Astrocyte of the spinal cord (primary cell): ENCODE measurements at regions not wholly inside any gene's neighbourhood (a gene's known extent, or its start where the extent isn't known, plus 50 kb on each side); places are given as distances from the start of the nearest gene placed in this dataset.

Experiments used
- DNase-seq: peaks from one replicate; pipeline ENCODE4 v3.0.0; 2011; ENCODE audit warnings: low read depth, low spot score
- H3K4me3 ChIP-seq: 2 replicates; pipeline ENCODE4 v1.5.1; 2011; ENCODE audit warnings: low read depth, mild to moderate bottlenecking, low read length, moderate library complexity
- CTCF ChIP-seq: IDR thresholded peaks from 2 replicates; pipeline ENCODE4 v1.5.1; 2012; ENCODE audit warnings: low read depth, mild to moderate bottlenecking, low read length, inconsistent platforms
- in situ Hi-C: cut with HindIII; loops from 2 replicates; pipeline ENCODE4 v1.10.0; 2017; ENCODE audit warnings: low sequenced_read_pairs

- no peak for TF ChIP-seq CTCF
- no peak overlapping the region for H3K4me3 ChIP-seq
- in situ Hi-C loops, result no loop called here
- peak; percentile 65 for DNase-seq
Observed at GRCh38 chr6:101296169-101296960, 97.1 kb upstream of the GRIK2 start.

- no peak for TF ChIP-seq CTCF
- no peak for DNase-seq
- H3K4me3 ChIP-seq, result no peak overlapping the region
- in situ Hi-C loops, result no loop called here
Observed at GRCh38 chr6:101302593-101302992, 90.9 kb upstream of the GRIK2 start.

GRCh38 chr6:101303495-101303894 is 90.0 kb upstream of the GRIK2 start:
- H3K4me3 ChIP-seq, result no peak overlapping the region
- no peak for DNase-seq
- TF ChIP-seq CTCF, result no peak
- in situ Hi-C loops, result no loop called here

- in situ Hi-C loops, result no loop called here
Observed at GRCh38 chr6:101312652-101313051, 80.9 kb upstream of the GRIK2 start.

GRCh38 chr6:101322921-101323320 is 70.6 kb upstream of the GRIK2 start:
- no peak overlapping the region for H3K4me3 ChIP-seq
- no peak for TF ChIP-seq CTCF
- DNase-seq, result no peak
- in situ Hi-C loops, result no loop called here

More at GRCh38 chr6:101312652-101313051, 80.9 kb upstream of the GRIK2 start:
- H3K4me3 ChIP-seq, result no peak overlapping the region
- DNase-seq, result no peak
- TF ChIP-seq CTCF, result no peak

- no peak overlapping the region for H3K4me3 ChIP-seq
- in situ Hi-C loops, result no loop called here
- TF ChIP-seq CTCF, result no peak
- DNase-seq, result no peak
Observed at GRCh38 chr6:101326411-101326810, 67.1 kb upstream of the GRIK2 start.
